Hematopoietic multipotent progenitor cell (in vitro differentiated cells): ENCODE measurements at regions not wholly inside any gene's neighbourhood (a gene's known extent, or its start where the extent isn't known, plus 50 kb on each side); places are given as distances from the start of the nearest gene placed in this dataset.
"Not testable (repeated sequence)": the region's sequence is repeated elsewhere in the genome, so short reads cannot be mapped to it uniquely, and the experiment has no call there.

ENCODE experiments used
- DNase-seq, 3 donors: peaks; one replicate each; pipeline ENCODE4 v3.0.0-alpha.2; 2011 to 2015; ENCODE audit warnings: low read depth in 2 of 3, low spot score in 2 of 3

DNA sequence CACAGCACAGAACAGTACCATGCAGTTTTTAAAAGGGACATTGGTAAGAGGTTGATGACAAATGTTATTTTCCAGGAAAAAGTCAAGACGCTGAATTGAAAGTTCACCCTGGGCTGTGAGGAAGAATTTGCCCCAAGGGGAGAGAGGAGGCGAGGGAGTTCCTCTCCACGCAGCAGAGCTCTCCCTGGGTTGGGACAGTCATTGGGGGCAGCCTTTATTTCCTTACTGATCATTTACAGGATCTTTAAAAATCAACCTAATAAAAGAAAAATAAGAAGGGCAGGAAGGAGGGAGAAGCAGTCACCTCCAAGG is 49.9 kb upstream of the WNT7B start:
- no peak for DNase-seq

GRCh38 chr22:46027211-46028105 is 50.5 kb upstream of the WNT7B start:
- DNase-seq, result no peak

- no peak for DNase-seq
Measured at GRCh38 chr22:46028106-46028991, 51.4 kb upstream of the WNT7B start.

DNA sequence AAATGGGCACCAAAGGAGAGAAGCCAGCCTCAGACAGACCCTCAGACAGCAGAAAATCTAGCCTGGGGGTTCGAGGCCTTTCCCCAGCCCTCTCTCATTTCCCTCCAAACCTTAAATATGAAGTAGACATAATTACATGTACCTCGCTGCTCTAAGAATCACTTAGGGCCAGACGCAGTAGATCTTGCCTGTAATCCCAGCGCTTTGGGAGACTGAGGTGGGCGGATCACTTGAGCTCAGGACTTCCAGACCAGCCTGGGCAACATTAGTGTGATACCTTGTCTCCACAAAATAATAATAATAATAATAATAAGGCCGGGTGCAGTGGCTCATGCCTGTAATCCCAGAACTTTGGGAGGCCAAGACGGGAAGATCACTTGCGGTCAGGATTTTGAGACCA is 52.1 kb upstream of the WNT7B start:
- no peak for DNase-seq

GRCh38 chr22:46029574-46030200 is 52.7 kb upstream of the WNT7B start:
- no peak for DNase-seq

DNA sequence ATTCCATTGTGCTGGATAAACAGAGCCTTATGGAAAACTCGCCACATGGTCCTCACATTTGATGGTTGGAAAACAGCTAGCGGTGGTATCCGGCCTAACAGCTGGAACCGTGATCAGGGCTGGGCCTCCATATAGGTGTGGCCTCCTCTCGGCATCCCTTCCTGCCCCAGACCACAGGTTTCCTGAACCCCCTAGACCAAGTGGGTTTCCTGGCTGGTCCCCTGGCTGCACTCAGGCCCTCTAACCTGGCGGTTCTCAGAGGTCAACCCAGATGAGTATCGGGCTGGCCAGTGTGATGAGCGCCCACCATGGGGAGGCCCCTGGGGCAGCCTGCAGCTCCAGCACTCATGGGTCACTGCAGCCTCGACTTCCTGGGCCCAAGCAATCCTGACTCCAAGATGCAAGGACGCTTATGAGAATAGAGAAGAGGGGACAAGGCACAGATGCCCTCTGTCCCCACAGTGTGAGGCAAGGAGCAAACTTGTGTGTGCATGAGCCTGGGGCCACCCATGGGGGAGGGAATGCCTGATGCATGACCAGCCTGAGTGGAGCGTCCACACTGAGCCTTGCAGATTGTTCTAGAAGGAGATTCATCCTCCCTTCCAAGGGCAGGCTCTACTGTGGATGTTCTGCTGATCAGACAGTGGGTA is 53.4 kb upstream of the WNT7B start:
- DNase-seq, result no peak

DNA sequence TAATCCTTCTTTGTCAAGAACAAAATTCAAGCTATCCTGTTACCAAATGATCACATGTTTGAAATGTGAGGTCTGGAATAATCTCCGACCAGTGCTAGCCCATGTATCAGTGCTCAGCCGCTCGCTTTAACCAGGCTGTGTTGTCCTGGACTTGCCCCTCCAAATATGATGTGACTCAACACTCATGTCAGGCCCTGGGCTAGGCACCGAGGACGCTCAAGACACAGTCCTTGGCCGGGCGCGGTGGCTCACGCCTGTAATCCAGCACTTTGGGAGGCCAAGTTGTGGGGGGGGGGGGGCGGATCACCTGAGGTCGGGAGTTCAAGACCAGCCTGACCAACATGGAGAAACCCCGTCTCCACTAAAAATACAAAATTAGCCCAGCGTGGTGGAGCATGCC is 54.1 kb upstream of the WNT7B start:
- DNase-seq, result no peak

GRCh38 chr22:46031557-46031956 is 54.6 kb upstream of the WNT7B start:
- DNase-seq, result no peak

GRCh38 chr22:46031965-46032851 is 55.2 kb upstream of the WNT7B start:
- DNase-seq, result no peak

GRCh38 chr22:46033256-46034200 is 56.6 kb upstream of the WNT7B start:
- no peak for DNase-seq

DNA sequence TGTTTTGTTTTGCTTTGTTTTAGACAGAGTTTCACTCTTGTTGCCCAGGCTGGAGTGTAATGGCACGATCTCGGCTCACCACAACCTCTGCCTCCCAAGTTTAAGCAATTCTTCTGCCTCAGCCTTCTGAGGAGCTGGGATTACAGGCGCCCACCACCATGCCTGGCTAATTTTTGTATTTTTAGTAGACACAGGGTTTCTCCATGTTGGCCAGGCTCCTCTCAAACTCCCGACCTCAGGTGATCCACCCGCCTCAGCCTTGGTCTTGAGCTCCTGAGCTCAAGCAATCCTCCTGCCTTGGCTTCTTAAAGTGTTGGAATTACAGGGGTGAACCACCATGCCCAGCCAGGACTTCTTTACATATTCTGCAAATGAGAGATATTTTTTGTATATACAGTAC is 57.5 kb upstream of the WNT7B start:
- DNase-seq, result not testable (repeated sequence)

DNA sequence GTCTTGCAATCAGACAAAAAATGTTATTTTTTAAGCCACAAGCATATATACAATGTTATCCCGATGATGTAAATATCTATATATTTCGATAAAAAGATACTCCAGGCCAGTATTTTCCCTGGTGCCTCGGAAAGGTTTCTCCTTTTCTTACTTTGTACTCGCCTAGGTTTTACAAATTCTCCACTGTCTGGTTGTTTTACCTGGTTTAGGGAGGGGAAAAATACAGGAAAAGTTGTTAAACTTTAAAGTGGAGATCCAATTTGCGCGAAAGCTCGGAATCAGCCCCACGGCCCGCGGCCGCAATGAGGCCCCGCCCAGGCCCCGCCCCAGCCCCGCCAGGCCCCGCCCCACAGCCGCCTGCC is 58.4 kb upstream of the WNT7B start:
- no peak for DNase-seq

GRCh38 chr22:46035742-46036557 is 59.0 kb upstream of the WNT7B start:
- peak; percentile 99 to 100 (median 99) for DNase-seq

DNA sequence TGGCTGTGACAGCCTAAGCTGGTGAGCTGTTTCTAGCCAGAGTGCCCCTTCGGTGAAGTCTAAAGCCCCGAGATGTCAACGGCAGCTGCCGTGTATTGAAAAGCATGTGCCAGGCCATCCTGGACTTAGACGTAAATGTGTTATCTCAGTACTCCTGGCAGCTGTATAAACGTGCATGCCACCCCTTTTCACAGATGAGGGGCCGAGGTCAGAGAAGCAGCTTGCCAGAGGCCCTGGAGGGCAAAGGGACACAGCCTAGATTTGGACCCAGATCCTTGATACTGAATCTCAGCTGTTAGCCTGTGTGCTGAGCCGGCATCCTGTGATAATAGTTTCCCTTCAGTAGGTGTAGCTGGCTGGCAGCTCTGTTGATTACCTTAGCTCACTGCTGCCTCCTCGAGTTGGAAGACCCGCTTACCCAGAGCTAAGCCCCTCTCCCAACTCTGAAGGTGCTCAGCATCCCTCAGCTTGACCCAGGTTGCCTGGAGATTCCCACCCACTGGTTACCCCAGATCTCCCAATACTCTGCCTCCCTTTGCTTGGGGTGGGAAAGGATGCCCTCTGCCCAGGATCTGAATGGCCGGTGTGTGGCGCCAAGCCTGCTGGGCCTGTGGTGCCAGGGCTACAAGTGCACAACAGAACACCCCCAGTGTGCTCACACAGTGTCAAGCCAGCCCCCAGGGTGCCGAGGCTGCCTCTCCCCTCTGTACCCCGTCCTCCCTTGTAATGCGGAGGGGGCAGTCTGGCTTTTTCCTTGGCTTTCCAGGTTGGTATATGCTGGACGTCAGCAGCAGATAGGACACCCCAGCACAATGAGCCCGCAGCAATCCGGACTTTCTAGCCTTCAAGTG is 59.8 kb upstream of the WNT7B start:
- DNase-seq, result peak in 2 of 3 donors; percentile 74 to 77

- no peak for DNase-seq
Measured at GRCh38 chr22:46038174-46038487, 61.2 kb upstream of the WNT7B start.

GRCh38 chr22:46038516-46039430 is 61.8 kb upstream of the WNT7B start:
- DNase-seq, result no peak
